DOHH2 (cell line): ENCODE measurements at regions not wholly inside any gene's neighbourhood (a gene's known extent, or its start where the extent isn't known, plus 50 kb on each side); places are given as distances from the start of the nearest gene placed in this dataset.

Source experiments
- EZH2phosphoT487 ChIP-seq: fragments of 200-600 bp; sonication (generic); IDR thresholded peaks from 2 replicates; pipeline ENCODE4 v1.6.1; 2017; ENCODE audit warnings: borderline replicate concordance, mild to moderate bottlenecking, antibody characterized with exemption, low read length, moderate library complexity, mixed read lengths
- TF ChIP-seq, protein P1 (sequence below): fragments of 200-600 bp; sonication (generic); IDR thresholded peaks from one replicate; pipeline ENCODE4 v1.5.1; 2014; ENCODE audit warnings: antibody characterized with exemption, mild to moderate bottlenecking, low read depth, low read length; ENCODE audit not compliant: poor library complexity, severe bottlenecking

DNA sequence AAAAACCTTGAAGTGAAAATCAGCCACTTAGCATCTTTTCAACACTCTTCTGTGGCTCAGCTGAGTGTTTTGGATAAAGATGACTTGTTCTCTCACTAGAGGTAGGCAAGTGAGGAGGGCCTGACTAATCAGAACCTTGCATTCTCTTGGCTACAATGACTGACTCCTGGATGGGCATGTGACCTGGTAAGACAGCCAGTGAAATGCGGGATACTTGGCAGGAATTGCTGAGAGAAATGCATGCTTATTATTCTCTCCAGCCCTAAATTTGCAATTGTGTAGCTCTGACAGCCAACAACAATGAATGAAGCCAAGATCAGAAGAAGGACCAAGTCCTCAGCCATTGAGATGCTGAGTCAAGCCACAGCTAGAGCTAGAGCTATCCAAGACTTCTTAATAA, 490.5 kb upstream of the ZNF608 start:
- TF ChIP-seq, protein P1, sequence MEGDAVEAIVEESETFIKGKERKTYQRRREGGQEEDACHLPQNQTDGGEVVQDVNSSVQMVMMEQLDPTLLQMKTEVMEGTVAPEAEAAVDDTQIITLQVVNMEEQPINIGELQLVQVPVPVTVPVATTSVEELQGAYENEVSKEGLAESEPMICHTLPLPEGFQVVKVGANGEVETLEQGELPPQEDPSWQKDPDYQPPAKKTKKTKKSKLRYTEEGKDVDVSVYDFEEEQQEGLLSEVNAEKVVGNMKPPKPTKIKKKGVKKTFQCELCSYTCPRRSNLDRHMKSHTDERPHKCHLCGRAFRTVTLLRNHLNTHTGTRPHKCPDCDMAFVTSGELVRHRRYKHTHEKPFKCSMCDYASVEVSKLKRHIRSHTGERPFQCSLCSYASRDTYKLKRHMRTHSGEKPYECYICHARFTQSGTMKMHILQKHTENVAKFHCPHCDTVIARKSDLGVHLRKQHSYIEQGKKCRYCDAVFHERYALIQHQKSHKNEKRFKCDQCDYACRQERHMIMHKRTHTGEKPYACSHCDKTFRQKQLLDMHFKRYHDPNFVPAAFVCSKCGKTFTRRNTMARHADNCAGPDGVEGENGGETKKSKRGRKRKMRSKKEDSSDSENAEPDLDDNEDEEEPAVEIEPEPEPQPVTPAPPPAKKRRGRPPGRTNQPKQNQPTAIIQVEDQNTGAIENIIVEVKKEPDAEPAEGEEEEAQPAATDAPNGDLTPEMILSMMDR = no peak
- no peak for TF ChIP-seq EZH2phosphoT487
